ENCODE measurements at regions not wholly inside any gene's neighbourhood (a gene's known extent, or its start where the extent isn't known, plus 50 kb on each side); places are given as distances from the start of the nearest gene placed in this dataset.
"Not testable (repeated sequence)": the region's sequence is repeated elsewhere in the genome, so short reads cannot be mapped to it uniquely, and the experiment has no call there.

- DNase-seq (ENCODE audit: low spot score) = no peak
Measured at GRCh38 chr17:77619851-77620250, 338.7 kb upstream of the TNRC6C start.

DNA sequence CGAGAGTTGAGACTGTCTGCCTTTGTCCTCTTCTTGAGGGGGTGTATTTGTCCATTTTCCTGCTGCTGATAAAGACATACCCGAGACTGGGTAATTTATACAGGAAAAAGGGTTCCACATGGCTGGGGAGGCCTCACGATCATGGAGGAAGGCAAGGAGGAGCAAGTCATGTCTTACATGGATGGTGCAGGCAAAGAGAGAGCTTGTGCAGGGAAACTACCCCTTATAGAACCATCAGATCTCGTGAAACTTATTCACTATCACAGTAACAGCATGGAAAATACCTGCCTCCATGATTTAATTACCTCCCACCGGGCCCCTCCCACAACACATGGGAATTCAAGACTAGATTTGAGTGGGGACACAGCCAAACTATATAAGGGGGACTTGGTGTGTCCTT lies 338.2 kb upstream of the TNRC6C start:
- DNase-seq (ENCODE audit: low spot score) = no peak

DNA sequence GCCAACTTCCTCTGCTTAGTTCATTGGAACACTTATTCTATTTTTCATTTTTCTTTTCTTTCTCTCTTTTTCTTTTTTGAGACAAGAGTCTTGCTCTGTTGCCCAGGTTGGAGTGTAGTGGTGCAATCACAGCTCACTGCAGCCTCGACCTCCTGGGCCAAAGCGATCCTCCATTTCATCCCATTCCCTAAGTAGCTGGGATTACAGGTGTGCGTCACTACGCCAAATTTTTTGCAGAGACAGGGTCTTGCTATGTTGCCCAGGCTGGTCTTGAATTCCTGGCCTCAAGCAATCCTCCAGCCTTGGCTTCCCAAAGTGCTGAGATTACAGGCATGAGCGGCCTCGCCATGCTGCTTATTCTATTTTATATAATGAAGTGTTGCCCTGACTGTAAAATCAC lies 336.4 kb upstream of the TNRC6C start:
- DNase-seq (ENCODE audit: low spot score) = not testable (repeated sequence)

DNA sequence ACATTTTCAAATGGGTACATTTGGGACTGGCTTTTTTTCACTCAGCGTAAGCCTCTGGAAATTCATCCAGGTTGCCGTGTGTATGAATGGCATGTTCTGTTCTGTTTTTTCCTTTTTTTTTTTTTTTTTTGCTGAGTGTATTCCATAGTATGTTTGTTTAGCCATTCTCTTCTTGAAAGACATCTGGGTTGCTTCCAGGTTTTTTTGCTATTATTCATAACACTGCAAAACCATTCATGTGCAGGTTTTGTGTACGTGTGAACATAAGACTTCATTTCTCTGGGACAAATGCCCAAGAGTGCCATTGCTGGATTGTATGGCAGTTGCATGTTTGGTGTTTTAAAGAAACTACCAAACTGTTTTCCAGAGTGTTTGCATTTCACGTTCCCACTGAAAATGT lies 335.9 kb upstream of the TNRC6C start:
- no peak for DNase-seq (ENCODE audit: low spot score)

- not testable (repeated sequence) for DNase-seq (ENCODE audit: low spot score)
Measured at GRCh38 chr17:77623321-77623720, 335.2 kb upstream of the TNRC6C start.

- no peak for DNase-seq (ENCODE audit: low spot score)
Measured at GRCh38 chr17:77628035-77628434, 330.5 kb upstream of the TNRC6C start.

DNA sequence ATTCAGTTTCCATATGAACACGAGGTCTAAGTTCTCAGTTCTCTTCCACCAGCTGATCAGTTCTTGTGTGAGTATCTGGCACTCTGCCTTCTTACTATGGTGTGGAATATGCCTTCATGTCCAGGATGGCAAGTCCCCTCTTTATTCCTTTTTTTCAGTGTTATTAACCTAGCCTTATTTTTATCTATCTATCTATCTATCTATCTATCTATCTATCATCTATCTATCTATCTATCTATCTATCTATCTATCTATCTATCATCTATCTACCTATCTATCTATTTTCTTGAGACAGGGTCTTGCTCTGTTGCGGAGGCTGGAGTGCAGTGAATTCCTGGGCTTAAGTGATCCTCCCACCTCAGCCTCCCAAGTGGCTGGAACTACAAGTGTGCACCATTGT lies 329.2 kb upstream of the TNRC6C start:
- DNase-seq (ENCODE audit: low spot score) = not testable (repeated sequence)

GRCh38 chr17:77631307-77631706 lies 327.2 kb upstream of the TNRC6C start:
- DNase-seq (ENCODE audit: low spot score) = no peak

GRCh38 chr17:77632619-77633018 lies 325.9 kb upstream of the TNRC6C start:
- no peak for DNase-seq (ENCODE audit: low spot score)

DNA sequence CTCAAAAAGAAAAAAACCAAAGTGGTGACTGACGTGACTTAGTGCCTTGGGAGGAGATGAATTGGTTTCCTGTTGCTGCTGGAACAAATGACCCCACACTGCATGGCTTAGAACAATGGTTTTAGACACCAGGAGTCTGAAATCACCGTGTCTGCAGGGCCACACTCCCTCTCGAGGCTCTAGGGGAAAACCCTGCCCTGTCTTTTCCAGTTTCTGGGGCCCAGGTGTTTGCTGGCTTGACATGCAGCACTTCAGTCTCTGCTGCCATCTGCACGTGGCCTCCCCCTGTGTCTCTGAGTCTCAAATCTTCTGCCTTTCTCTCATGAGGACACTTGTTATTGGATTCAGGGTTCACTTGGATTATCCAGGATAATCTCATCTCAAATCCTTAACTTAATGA lies 323.8 kb upstream of the TNRC6C start:
- DNase-seq (ENCODE audit: low spot score) = no peak

DNA sequence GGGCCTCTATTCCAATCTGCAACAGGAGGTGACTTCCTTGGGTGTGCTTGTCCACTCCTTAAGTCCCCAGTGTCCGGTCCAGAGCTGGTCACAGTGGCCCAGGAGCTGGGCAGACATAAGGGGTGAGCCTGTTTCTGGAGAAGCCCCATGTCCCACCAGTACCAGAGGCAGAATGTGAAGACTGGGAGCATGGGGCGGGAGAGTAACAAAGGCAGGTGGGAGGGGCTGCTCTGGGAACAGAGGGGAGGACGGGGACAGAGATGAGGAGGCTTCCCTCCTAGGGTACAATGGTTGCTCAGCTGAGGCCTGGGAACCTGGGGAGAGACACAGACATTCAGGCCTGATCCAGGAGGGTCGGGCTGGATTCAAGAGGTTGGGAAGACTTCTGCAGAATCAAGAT lies 323.3 kb upstream of the TNRC6C start:
- no peak for DNase-seq (ENCODE audit: low spot score)

- DNase-seq (ENCODE audit: low spot score) = not testable (repeated sequence)
Measured at GRCh38 chr17:77635785-77636184, 322.7 kb upstream of the TNRC6C start.

GRCh38 chr17:77636835-77637817 lies 321.4 kb upstream of the TNRC6C start:
- DNase-seq (ENCODE audit: low spot score) = no peak

- DNase-seq (ENCODE audit: low spot score) = no peak
Measured at GRCh38 chr17:77637818-77638575, 320.5 kb upstream of the TNRC6C start.

DNA sequence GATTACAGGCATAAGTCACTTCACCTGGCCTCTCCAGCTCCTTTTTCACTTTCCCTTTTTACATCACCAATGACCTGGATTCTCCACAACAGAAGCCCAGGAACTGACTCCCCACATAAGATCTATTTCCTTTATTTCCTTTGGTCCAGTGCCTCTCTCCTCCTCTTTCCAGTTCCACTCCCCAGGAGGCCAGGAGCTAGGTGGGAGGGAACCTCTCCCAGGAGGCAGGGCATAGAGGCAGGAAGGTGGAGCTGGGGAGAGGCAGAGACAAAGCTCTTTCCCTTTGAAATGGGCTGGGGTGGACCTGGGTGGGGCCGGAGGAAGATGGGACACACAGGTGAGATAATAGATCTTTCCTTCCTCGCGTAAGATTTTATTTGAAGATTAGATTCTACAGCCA lies 318.3 kb upstream of the TNRC6C start:
- DNase-seq (ENCODE audit: low spot score) = no peak

- DNase-seq (ENCODE audit: low spot score) = no peak
Measured at GRCh38 chr17:77640916-77641605, 317.4 kb upstream of the TNRC6C start.

DNA sequence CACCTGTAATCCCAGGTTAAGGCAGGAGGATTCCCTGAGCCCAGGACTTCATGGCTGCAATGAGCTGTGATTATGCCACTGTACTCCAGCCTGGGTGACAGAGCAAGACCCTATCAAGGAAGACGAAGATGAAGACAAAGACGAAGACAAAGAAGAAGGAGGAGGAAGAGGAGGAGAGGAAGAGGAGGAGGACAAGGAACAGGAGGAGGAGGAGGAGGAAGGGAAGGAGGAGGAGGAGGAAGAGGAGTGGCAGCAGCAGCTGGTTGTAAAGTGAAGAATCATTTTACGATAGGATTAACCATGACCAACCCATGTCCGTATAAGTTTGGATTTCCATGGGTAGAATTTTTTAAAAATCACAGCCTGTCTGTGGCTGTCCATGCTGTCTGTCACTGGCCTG lies 316.8 kb upstream of the TNRC6C start:
- no peak for DNase-seq (ENCODE audit: low spot score)

DNA sequence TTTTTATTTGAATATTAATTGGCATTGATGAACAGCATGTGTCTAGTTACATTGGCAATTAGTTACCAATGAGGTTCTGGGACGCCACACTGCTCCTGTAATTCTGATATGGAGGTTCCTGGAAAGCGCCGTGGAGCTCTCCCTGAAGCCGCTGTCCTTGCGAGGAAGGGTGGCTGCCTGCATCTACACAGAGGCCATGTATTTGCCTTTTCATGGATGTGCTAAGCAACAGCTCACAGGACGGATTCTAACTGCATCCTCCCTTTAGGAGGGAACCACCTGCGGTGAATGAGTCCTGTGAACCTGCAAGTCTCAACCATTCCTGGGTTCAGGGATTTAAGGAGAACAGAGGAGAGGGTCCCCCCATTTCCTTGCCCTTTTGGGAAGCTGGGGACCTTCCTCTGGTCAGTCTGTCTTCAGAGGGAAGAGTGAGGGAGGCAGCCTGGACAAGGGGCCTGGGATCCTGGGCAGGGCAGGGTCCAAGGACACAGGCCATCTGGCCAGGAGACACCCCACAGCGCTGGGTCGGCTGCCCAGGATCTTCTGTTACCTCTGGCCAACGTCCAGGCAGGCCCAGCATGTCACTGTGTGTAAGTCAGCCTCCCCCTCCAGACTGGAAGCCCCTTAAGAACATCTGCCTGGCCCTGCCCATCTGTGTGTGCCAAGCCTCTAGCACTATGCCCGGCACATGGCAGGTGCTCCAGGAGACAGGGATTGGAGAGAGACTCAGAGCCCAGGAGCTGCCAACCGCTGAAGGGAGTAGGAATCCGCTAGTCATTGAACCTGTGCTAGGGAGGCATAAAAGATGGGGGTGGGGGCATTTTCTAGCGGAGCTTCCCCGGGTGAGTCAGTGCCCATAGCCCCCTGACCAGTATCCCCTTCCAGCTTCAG lies 314.1 kb upstream of the TNRC6C start:
- no peak for DNase-seq (ENCODE audit: low spot score)

- DNase-seq (ENCODE audit: low spot score) = no peak
Measured at GRCh38 chr17:77645072-77646045, 313.1 kb upstream of the TNRC6C start.

- DNase-seq (ENCODE audit: low spot score) = no peak
Measured at GRCh38 chr17:77646046-77646430, 312.5 kb upstream of the TNRC6C start.
